ENCODE measurements at regions not wholly inside any gene's neighbourhood (a gene's known extent, or its start where the extent isn't known, plus 50 kb on each side); places are given as distances from the start of the nearest gene placed in this dataset.
A peak's percentile ranks its signal among the peaks of the same experiment; 100 is the strongest.

GRCh38 chr9:115482747-115483146 lies 364.8 kb upstream of the TNC start:
- Histone ChIP-seq H3K9me2 (ENCODE audit: insufficient read depth) (no peaks in the 10 kb centered on the region), H3K27ac (no peak overlapping the region), H3K79me2 (ENCODE audit: insufficient read depth) (no peaks in the 10 kb centered on the region), H3K4me1 (ENCODE audit: insufficient read depth) (no peaks in the 10 kb centered on the region), H3K36me3 (ENCODE audit: low read depth) (no peaks in the 10 kb centered on the region), H3F3A (ENCODE audit: insufficient read depth) (no peaks in the 10 kb centered on the region), H3K27me3 (replicated peaks; ENCODE audit: insufficient read depth) (no peaks in the 10 kb centered on the region), H3K4me3 (no peak overlapping the region), H3K4me2 (ENCODE audit: unreplicated experiment) (no peak overlapping the region), H2AFZ (no peak overlapping the region), H3K9ac (no peak overlapping the region), H3K9me3 (ENCODE audit: low read depth) (no peaks in the 10 kb centered on the region), H4K20me1 (ENCODE audit: insufficient read depth) (no peaks in the 10 kb centered on the region)
- in situ Hi-C loops (cut with MboI) = no loop called here
- no peak for TF ChIP-seq EZH2 (IDR thresholded peaks at IDR 0.05; ENCODE audit: insufficient read depth, poor library complexity, severe bottlenecking)
- TF ChIP-seq EZH2phosphoT487 (IDR thresholded peaks at IDR 0.05; ENCODE audit: insufficient read depth, low read depth) = no peak
- WGBS, 2 experiments (ENCODE audit: low coverage in 1 of 2, low lambda C conversion rate in 2 of 2, missing lambda C conversion rate in 2 of 2) = 88 to 90% methylated on average over 3 of the region's 3 CpGs
- no peak for DNase-seq

GRCh38 chr9:115492869-115493268 lies 374.9 kb upstream of the TNC start:
- Histone ChIP-seq H3K9me2 (ENCODE audit: insufficient read depth) (peaks cover 7% of the 10 kb centered on the region; the same call in 1 of the 2 replicates), H3K9me3 (ENCODE audit: low read depth) (no peaks in the 10 kb centered on the region), H2AFZ (no peak overlapping the region), H3K27me3 (replicated peaks; ENCODE audit: insufficient read depth) (no peaks in the 10 kb centered on the region), H3K36me3 (ENCODE audit: low read depth) (no peaks in the 10 kb centered on the region), H3K4me1 (ENCODE audit: insufficient read depth) (peaks cover 8% of the 10 kb centered on the region; the same call in 1 of the 2 replicates), H3F3A (ENCODE audit: insufficient read depth) (no peaks in the 10 kb centered on the region), H3K4me2 (ENCODE audit: unreplicated experiment) (no peak overlapping the region), H3K79me2 (ENCODE audit: insufficient read depth) (no peaks in the 10 kb centered on the region), H3K4me3 (no peak overlapping the region), H3K27ac (no peak overlapping the region), H4K20me1 (ENCODE audit: insufficient read depth) (no peaks in the 10 kb centered on the region), H3K9ac (no peak overlapping the region)
- in situ Hi-C loops (cut with MboI) = no loop called here
- TF ChIP-seq EZH2phosphoT487 (IDR thresholded peaks at IDR 0.05; ENCODE audit: insufficient read depth, low read depth) (no peak), EZH2 (IDR thresholded peaks at IDR 0.05; ENCODE audit: insufficient read depth, poor library complexity, severe bottlenecking) (no peak)
- no peak for DNase-seq

- TF ChIP-seq EZH2phosphoT487 (IDR thresholded peaks at IDR 0.05; ENCODE audit: insufficient read depth, low read depth) = no peak
- TF ChIP-seq EZH2 (IDR thresholded peaks at IDR 0.05; ENCODE audit: insufficient read depth, poor library complexity, severe bottlenecking) = no peak
- Histone ChIP-seq H3K4me2 (ENCODE audit: unreplicated experiment) (no peak overlapping the region), H3F3A (ENCODE audit: insufficient read depth) (no peaks in the 10 kb centered on the region), H3K4me3 (no peak overlapping the region), H3K36me3 (ENCODE audit: low read depth) (no peaks in the 10 kb centered on the region), H3K27ac (no peak overlapping the region), H2AFZ (no peak overlapping the region), H4K20me1 (ENCODE audit: insufficient read depth) (no peaks in the 10 kb centered on the region), H3K79me2 (ENCODE audit: insufficient read depth) (no peaks in the 10 kb centered on the region), H3K27me3 (replicated peaks; ENCODE audit: insufficient read depth) (no peaks in the 10 kb centered on the region), H3K9me3 (ENCODE audit: low read depth) (no peaks in the 10 kb centered on the region), H3K9ac (no peak overlapping the region), H3K9me2 (ENCODE audit: insufficient read depth) (peaks cover 7% of the 10 kb centered on the region; the same call in 1 of the 2 replicates), H3K4me1 (ENCODE audit: insufficient read depth) (peaks cover 8% of the 10 kb centered on the region; the same call in 1 of the 2 replicates)
- 73 to 84% methylated on average over 1 of the region's 1 CpG for WGBS, 2 experiments (ENCODE audit: low coverage in 1 of 2, low lambda C conversion rate in 2 of 2, missing lambda C conversion rate in 2 of 2)
- in situ Hi-C loops (cut with MboI) = no loop called here
- peak; percentile 25 for DNase-seq
These were observed 376.4 kb upstream of the TNC start for GRCh38 chr9:115494393-115494792.

GRCh38 chr9:115495052-115495635 lies 377.2 kb upstream of the TNC start:
- in situ Hi-C loops (cut with MboI) = no loop called here
- H2AFZ ChIP-seq = no peak overlapping the region
- H3F3A ChIP-seq (ENCODE audit: insufficient read depth) = no peaks in the 10 kb centered on the region
- WGBS, 2 experiments (ENCODE audit: low coverage in 1 of 2, low lambda C conversion rate in 2 of 2, missing lambda C conversion rate in 2 of 2) = 67 to 70% methylated on average over 6 of the region's 6 CpGs
- TF ChIP-seq EZH2 (IDR thresholded peaks at IDR 0.05; ENCODE audit: insufficient read depth, poor library complexity, severe bottlenecking) (no peak), EZH2phosphoT487 (IDR thresholded peaks at IDR 0.05; ENCODE audit: insufficient read depth, low read depth) (no peak)
- H3K36me3 ChIP-seq (ENCODE audit: low read depth) = no peaks in the 10 kb centered on the region
- H3K9ac ChIP-seq = no peak overlapping the region
- H3K9me2 ChIP-seq (ENCODE audit: insufficient read depth) = peaks cover 7% of the 10 kb centered on the region; the same call in 1 of the 2 replicates
- H3K4me2 ChIP-seq (ENCODE audit: unreplicated experiment) = no peak overlapping the region
- no peaks in the 10 kb centered on the region for H3K9me3 ChIP-seq (ENCODE audit: low read depth)
- DNase-seq = no peak
- no peaks in the 10 kb centered on the region for H4K20me1 ChIP-seq (ENCODE audit: insufficient read depth)
- H3K27me3 ChIP-seq (replicated peaks; ENCODE audit: insufficient read depth) = no peaks in the 10 kb centered on the region
- H3K4me3 ChIP-seq = no peak overlapping the region
- H3K79me2 ChIP-seq (ENCODE audit: insufficient read depth) = no peaks in the 10 kb centered on the region
- H3K4me1 ChIP-seq (ENCODE audit: insufficient read depth) = peaks cover 8% of the 10 kb centered on the region; the same call in 1 of the 2 replicates
- no peak overlapping the region for H3K27ac ChIP-seq

GRCh38 chr9:115495836-115496235 lies 377.9 kb upstream of the TNC start:
- DNase-seq = no peak
- H3K9me2 ChIP-seq (ENCODE audit: insufficient read depth) = peaks cover 7% of the 10 kb centered on the region; the same call in 1 of the 2 replicates
- TF ChIP-seq EZH2phosphoT487 (IDR thresholded peaks at IDR 0.05; ENCODE audit: insufficient read depth, low read depth) (no peak), EZH2 (IDR thresholded peaks at IDR 0.05; ENCODE audit: insufficient read depth, poor library complexity, severe bottlenecking) (no peak)
- no peak overlapping the region for H3K4me2 ChIP-seq (ENCODE audit: unreplicated experiment)
- no peak overlapping the region for H3K9ac ChIP-seq
- no peaks in the 10 kb centered on the region for H3K36me3 ChIP-seq (ENCODE audit: low read depth)
- in situ Hi-C loops (cut with MboI) = no loop called here
- no peak overlapping the region for H2AFZ ChIP-seq
- H3F3A ChIP-seq (ENCODE audit: insufficient read depth) = no peaks in the 10 kb centered on the region
- H3K27ac ChIP-seq = no peak overlapping the region
- H3K9me3 ChIP-seq (ENCODE audit: low read depth) = no peaks in the 10 kb centered on the region
- H4K20me1 ChIP-seq (ENCODE audit: insufficient read depth) = no peaks in the 10 kb centered on the region
- H3K27me3 ChIP-seq (replicated peaks; ENCODE audit: insufficient read depth) = no peaks in the 10 kb centered on the region
- H3K4me1 ChIP-seq (ENCODE audit: insufficient read depth) = peaks cover 8% of the 10 kb centered on the region; the same call in 1 of the 2 replicates
- no peak overlapping the region for H3K4me3 ChIP-seq
- H3K79me2 ChIP-seq (ENCODE audit: insufficient read depth) = no peaks in the 10 kb centered on the region
